ENCODE measurements at regions not wholly inside any gene's neighbourhood (a gene's known extent, or its start where the extent isn't known, plus 50 kb on each side); places are given as distances from the start of the nearest gene placed in this dataset.

DNA sequence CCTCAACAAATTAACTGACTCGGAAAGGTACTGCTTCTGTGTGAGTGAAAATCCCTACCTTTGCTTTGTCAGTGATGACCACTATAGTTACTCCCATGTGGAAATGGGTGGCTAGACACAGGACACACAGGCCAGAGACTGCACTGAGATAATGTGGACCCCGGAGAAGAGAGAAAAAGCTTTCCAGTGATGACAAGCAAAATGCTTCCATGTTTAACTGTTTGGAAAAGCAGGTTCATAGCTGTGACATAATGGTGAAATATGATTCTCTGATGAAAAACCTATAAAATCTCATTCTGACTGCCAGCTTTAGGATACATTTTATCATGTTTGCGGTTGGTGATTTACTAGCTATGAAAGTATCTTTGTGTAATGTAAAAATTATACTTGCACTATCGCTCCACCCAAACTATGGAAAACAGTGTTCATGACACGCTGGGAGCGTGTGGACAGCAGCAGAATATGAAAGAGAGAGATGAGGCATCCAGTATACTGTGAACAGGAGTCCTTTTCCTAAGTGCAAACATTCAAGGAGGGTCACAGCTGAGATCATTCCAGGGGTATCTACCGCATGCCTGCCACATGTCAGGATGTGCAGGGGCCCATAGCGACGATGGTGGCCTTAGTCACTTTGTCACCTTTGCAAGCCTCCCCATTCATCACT, 782.7 kb upstream of the SOX11 start:
- TF ChIP-seq, protein P1, sequence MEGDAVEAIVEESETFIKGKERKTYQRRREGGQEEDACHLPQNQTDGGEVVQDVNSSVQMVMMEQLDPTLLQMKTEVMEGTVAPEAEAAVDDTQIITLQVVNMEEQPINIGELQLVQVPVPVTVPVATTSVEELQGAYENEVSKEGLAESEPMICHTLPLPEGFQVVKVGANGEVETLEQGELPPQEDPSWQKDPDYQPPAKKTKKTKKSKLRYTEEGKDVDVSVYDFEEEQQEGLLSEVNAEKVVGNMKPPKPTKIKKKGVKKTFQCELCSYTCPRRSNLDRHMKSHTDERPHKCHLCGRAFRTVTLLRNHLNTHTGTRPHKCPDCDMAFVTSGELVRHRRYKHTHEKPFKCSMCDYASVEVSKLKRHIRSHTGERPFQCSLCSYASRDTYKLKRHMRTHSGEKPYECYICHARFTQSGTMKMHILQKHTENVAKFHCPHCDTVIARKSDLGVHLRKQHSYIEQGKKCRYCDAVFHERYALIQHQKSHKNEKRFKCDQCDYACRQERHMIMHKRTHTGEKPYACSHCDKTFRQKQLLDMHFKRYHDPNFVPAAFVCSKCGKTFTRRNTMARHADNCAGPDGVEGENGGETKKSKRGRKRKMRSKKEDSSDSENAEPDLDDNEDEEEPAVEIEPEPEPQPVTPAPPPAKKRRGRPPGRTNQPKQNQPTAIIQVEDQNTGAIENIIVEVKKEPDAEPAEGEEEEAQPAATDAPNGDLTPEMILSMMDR (IDR thresholded peaks at IDR 0.05) = no peak
- no peak for TF ChIP-seq POLR2A (IDR thresholded peaks at IDR 0.05)

Measured in lower leg skin (tissue), 3 donors.